NT2/D1 (cell line): ENCODE measurements at regions not wholly inside any gene's neighbourhood (a gene's known extent, or its start where the extent isn't known, plus 50 kb on each side); places are given as distances from the start of the nearest gene placed in this dataset.

ENCODE experiments used
- YY1 ChIP-seq: IDR thresholded peaks from 2 replicates; pipeline ENCODE4 v1.6.1; 2011; ENCODE audit not compliant: insufficient read length, insufficient read depth
- ZNF274 ChIP-seq: IDR thresholded peaks from 2 replicates; pipeline ENCODE4 v1.6.1; 2011; ENCODE audit warnings: mild to moderate bottlenecking, low read depth, low read length

GRCh38 chr4:158068068-158068467 lies 104.8 kb downstream of the GASK1B start:
- TF ChIP-seq ZNF274 (no peak), YY1 (no peak)
